ENCODE measurements at regions not wholly inside any gene's neighbourhood (a gene's known extent, or its start where the extent isn't known, plus 50 kb on each side); places are given as distances from the start of the nearest gene placed in this dataset.
"Not testable (repeated sequence)": the region's sequence is repeated elsewhere in the genome, so short reads cannot be mapped to it uniquely, and the experiment has no call there.

DNA sequence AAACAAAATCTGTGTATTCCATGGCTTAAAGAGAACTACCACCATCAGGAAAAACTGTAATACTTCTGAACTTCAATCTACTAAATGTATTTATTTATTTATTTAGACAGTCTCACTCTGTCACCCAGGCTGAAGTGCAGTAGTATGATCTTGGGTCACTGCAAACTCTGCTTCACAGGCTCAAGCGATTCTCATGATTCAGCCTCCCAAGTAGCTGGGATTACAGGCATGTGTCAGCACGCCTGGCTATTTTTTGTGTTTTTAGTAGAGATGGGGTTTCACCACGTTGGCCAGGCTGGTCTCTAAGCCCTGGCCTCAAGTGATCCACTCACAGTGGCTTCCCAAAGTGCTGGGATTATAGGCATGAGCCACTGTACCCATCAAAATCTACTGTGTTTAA, 202.3 kb upstream of the POU1F1 start:
- DNase-seq: no peak

DNA sequence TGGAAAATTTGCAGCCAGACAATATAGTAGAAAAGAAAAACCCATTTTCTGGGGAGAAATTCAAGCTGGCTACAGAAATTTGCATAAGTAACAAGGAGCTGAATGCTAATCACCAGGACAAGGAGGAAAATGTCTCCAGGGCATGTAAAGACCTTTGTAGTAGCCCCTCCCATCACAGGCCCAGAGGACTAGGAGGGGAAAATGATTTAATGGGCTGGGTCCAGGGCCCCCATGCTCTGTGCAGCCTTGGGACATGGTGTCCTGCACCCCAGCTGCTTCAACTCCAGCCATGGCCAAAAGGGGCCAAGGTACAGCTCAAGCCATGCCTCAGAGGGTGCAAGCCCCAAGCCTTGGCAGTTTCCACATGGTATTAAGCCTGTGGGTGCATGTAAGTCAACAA, 197.6 kb upstream of the POU1F1 start:
- no peak for DNase-seq

DNA sequence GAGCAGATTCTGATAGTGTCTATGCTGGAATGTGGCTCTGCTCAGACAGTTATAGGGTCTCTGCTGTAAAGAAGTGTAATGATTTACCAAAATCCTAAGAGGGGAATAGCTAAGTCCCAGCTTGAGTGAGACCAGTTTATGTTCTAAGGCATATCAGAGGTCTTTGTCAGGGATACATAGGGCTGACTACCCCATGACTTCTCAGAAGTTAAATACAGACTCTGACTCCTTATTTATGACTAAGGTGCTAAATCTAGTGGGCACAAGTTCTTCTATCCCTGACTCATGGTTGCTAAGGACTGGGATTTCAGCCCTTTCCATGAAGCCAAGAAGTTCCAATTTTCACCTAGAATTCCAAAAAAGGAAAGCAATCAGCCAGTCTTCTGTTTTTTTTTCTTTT, 192.6 kb upstream of the POU1F1 start:
- no peak for DNase-seq

DNA sequence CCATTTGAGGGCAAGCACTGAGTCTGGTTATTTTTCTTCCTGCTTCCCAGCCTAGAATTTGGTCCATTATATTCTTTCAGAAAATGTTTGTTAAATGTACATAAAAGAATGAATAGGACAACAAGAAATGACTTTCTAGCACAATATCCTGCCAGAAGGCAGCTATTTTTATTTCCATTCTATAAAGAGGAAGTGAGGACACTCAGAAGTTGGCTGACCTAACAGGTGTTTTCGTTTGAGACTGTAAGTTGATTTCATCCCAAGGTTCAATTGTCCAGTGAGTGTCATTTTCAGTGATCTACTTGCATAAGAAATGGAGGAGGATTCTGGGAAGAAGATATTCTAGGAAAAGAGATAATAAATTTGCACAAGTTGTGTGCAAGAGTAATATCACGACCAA, 191.9 kb upstream of the POU1F1 start:
- no peak for DNase-seq

DNA sequence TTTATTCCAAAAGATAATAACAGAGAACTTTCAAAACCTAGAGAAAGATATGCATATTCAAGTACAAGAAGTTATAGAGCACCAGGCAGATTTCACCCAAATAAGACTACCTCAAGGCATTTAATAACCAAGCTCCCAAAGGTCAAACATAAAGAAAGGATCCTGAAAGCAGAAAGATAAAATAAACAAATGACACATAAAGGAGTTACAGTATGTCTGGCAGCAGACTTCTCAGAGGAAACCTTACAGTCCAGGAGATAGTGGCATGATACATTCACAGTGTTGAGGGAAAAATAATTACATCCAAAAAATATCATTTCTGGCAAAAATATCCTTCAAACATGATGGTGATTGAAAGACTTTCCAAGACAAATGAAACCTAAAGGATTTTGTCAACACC, 185.8 kb upstream of the POU1F1 start:
- no peak for DNase-seq

DNA sequence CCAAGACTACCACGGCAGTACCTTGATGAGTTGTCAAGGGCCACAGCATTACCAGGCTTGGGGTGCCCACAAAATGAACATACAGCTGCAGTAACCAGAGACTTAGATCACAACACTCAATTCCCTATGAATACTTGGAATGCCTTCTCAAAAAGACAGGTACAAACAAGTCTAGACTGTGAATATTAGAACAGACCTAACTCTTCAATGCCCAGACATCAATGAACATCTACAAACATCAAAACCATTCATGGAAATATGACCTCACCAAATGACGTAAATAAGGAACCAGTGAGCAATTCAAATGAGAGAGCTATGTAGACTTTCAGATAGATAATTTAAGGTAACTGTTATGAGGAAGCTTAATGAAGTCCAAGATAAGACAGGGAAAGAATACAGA, 185.1 kb upstream of the POU1F1 start:
- DNase-seq: no peak

DNA sequence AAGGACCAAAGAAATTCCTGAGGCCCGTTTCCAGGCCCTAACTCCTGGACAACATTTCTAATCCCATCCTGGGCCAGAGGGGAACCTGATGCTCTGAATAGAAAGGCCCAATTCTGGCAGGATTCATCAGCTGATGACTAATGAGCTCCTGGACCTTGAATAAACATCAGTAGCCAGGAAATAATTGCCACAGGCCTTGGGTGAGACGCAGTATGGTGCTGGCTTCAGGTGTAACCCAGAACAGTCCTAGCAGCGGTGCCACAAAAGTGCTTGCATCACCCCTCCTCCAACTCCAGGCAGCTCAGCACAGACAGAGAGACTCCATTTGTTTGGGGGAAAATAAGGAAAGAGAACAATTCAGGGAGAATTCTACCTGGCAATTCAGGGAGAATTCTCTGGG, 184.7 kb upstream of the POU1F1 start:
- DNase-seq: no peak

DNA sequence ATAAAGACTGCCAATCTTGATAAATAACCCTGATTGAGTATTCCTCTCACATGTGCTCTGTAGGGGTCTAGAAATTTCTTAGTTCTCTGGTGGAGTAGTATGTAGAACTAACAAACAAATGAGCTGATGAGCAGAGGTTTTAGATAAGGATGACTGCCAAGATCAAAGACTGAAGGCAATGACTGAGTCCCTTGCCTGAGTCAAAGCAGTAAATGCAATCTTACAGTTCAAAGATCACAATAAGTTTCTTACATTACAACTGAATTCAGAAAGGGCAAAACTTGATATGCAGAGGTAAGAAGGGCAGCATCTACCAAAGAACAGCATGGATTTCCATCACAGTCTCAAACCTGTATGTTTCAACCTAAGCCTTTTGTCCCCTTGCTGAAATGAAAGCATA, 172.2 kb upstream of the POU1F1 start:
- no peak for DNase-seq

DNA sequence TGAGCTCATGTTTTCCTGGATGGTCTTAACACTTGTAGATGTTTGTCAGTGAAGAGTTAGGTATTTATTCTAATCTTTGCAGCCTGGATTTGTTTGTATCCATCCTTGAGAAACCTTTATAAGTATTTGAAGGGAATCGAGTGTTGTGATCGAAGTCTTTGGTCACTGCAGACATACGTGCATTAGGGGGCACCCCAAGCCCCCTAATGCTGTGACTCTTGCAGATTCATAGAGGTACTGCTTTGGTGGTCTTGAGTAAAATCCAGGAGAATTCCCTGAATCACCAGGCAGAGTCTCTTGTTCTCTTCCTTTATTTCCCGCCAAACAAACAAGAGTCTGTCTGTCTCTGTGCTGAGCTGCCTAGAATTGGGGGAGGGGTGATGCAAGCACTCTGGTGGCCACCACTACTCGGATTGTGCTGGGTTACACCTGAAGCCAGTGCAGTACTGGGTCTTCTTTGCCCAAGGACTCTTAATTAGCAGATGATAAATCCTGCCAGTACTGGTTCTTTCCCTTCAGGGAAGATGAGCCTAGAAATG, 170.5 kb upstream of the POU1F1 start:
- no peak for DNase-seq

DNA sequence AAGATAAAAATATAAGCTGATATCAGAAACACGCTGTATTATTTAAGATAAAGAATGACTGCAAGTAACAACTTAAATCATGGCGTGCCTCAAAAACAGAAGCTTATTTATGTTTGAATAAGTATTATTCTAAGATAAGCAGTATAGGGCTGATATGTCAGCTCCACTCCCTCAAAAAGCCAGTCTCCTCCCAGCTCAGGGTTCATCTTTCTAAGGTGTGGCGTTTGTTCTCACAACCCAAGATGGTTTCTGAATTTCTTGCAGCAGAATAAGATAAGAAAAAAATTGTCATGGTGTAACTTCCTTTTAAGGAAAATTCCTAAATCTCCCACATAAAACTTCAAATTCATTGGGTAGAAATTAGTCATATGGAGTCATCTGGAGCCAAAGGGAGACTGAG, 166.1 kb upstream of the POU1F1 start:
- no peak for DNase-seq

DNA sequence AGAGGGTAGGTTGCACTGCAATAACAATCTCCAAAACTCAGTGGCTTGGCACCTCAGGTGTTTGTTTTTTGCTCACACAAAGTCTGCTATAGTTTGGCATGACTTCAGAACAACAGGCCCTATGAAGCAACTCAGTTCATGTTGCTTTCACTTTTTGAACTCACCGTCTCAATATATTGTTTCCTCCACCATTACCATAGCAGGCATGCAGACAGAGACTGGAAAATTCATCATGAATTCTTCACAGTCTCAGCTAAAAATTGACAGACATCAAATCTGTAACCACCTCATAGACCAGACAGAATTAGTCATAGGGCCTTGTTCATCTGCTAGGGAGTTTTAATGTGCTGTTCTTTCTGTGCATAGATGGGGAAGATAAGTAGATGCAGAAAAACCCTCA, 161.4 kb upstream of the POU1F1 start:
- no peak for DNase-seq

DNA sequence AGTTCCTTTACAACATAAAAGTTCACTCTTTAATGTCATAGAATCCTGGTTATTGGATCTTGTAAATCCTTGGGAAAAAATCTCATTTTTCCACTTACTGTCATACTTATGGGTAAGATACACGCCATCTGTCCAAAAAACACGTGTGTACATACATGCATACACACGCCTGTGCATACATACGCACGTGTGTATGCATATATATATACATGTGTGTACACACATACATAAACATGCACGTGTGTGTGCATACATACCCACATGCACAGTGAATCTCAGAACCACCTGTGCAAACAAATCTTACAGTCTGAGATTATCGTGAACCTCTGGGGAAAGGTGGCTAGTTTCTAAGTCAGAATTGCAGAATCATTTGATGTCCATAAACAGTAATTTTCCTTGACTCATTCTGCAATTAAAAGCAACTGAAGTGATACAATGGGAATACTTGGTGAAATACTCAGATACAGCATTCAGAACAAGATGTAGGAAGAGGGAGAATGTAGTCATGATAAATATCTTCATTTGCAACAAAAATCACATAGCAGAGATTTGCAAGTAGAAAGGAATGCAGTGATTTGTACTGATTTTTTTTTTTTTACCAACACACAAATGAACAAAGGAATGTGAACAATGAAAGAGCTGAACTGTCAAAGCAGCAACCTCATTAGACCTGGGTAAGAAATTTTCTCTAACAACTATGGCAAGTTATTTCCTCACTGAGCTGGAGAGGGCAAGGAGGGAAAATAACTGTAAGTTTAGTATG, 160.6 kb upstream of the POU1F1 start:
- DNase-seq: no peak

DNA sequence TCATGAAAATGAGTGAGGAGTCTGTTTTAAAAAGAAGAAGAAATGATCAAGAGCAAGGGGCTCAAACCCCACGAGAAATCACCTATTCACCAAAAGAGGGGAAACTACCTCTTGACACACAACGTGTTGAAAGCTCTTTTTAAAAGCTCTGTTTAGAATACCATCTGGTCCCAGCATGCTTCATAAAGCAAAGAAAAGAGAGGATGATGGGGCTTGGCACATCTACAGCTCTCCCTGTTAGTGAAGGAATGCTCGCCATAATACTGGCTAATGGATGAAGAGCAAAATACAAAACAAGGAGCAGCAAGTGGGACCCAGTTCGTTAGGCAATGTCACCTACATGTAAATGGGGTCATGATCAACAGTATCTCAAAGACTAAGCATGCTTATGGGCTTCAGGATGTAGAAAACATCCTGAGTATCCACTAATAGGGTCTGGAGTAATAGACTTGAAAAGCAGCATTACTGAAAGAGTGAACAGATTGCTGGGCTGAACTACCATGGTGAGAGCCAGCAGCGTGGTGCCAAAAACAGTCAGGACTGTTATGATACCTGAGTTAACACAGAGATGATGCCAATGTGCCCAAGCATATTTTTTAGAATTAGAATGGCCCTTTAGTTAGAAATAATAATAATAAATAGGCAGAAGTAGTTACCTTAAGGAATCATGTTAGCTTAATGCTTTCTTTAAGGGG, 159.7 kb upstream of the POU1F1 start:
- no peak for DNase-seq

DNA sequence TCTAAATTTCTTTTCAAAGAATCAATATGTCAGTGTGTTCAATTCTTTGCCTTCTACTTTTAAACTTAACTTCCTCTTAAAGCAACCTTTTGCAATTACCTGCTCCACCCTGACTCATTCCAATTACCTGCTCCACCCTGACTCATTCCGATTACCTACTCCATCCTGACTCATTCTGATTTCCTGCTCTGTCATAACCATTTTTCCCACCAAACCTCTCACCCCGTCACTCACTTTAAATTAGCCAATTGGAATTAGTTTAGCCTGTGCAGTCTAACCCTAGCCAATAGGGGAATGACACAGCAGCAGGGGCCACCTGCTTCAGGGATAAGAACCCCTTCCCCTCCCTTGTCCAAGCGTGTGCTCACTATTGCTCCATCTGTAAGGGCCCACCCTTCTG, 157.1 kb upstream of the POU1F1 start:
- not testable (repeated sequence) for DNase-seq

DNA sequence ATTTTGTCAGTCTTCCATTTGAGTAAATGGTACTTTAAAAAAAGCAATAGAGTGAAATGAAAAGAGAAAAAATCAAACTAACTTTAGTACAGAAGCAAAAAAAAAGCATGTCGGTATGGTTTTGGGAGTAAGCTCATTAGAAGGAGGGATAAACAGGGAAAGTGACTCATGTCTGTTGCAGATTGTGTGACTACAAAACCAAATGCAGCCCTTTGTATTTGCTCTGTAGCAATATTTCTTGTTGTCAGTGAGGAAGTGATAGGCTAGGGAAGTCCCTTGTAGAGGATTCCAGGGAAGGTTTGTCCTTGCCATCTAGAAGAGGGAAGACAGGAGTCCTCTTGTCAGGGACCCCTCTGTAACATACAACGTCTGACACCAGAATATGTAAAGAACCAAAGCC, 150.5 kb upstream of the POU1F1 start:
- DNase-seq: no peak

DNA sequence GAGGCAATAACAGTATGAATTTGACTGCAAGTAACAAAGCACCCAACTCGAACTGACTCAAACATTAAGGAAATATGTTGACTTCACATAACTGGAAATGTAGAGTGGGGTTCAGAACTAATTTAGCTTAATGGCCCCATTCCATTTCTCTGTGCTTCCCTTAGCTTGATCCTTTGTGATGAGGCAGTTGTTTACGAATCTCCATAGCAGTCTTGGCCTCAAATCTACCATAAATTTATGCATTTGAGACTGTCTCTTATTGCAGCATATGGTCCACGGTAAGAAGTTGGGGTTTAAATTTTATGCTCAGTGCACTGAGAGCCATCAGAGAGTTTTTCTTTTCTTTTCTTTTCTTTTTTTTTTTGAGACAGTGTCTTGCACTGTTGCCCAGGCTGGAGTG, 148.7 kb upstream of the POU1F1 start:
- no peak for DNase-seq

DNA sequence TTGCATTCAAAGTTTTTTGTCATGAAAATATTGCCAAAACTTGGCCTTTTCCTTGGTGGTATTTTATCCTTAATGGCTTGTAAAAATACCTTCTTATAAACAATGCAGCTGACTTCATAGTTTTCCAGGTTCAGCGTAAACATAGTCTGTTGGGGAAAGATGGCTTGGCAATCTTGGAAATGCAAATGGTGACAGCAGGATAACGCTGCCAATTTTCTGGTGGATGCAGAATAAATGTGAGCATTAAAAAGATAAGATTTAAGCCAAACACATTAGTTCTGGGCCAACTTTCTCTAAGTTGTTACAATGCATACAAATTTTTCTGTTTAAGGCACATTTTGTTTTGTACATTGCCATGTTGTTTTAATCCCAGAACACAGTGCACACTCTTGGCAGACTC, 147.0 kb upstream of the POU1F1 start:
- DNase-seq: no peak

DNA sequence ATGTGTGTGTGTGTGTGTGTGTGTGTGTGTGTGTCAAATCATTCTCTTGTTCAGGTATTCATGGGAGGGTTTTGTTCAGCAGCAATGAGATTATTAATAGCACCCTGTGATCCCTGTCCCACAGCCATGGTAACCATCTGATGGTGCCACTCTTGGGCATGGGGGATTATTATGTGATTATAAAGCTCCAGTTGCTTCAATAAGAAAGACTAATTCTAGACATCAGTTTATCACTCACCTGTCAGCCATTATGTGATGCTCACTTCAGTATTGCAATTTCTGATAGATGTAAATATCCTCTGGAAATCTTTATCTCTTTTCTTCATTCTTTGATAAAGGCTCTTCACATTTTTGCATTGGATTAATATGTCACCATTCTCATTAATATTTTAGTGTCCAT, 145.9 kb upstream of the POU1F1 start:
- no peak for DNase-seq

DNA sequence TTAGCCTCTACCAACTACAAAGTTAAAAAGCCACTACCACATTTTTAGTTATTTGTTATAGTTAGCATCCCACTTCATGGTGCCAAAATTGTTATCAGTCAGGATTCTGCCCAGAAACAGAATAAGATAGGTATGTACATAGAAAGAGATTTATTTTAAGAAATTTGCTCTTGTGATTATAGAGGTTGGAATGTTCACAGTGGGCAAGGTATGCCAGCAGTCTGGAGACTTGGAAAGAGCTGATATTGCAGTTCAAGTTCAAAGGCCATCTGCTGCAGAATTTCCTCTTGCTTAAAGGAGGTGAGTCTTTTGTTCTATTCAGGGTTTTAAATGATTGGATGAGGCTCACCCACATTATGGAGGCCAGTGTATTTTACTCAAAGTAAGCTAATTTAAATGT, 143.8 kb upstream of the POU1F1 start:
- DNase-seq: no peak

DNA sequence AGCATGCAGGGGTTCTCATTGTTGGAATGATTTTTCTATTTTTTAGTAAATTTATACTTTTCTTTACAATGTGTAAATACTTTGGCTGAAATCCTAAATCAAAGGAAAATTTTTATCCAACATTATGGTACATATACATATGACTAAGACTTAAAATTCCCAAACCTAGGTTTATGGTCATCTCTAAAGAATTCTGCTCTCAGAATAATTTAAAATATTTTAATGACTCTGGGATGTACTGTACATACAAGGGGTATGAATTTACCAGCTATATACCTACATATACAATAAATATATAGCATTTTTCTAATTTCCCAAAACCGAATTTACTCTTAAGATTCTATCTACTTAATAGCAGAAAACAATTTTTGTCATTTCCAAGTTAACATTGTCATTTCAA, 137.9 kb upstream of the POU1F1 start:
- no peak for DNase-seq

DNA sequence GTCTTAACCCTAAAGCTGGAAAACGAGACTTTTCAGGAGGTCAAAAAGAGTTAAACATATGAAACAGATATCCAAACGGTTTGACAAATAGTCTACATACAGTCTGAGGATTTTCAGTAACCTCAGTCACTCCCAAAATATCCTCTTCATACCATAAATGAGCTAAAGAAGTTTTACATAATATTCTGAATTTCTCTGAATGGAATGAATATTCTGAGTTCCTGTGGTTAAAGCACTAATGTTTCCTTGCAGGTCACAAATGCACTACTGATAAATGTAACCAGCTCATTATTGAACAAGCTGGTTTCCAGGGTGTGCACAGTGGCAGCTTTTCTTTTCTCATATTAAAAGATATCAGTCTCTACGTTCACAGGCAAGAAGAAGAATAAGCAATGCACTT, 137.4 kb upstream of the POU1F1 start:
- DNase-seq: no peak

DNA sequence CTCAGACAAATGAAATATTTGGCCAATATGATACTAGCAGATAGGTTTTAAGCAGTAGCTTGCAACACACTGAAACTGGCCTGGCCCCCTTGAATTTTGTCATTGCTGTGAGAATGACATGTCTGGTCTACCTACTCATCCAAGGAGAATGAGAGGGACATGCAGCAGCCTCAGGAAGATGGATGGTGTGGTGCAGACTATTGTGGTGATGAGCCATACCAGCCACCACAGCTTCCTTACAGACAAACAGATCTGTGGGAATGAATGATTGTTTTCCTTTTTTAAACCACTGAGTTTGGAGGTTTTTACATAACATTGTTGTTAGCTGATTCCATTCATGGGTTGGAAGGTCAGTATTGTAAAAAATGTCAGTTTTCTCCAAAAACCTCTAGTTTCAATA, 133.7 kb upstream of the POU1F1 start:
- no peak for DNase-seq

DNA sequence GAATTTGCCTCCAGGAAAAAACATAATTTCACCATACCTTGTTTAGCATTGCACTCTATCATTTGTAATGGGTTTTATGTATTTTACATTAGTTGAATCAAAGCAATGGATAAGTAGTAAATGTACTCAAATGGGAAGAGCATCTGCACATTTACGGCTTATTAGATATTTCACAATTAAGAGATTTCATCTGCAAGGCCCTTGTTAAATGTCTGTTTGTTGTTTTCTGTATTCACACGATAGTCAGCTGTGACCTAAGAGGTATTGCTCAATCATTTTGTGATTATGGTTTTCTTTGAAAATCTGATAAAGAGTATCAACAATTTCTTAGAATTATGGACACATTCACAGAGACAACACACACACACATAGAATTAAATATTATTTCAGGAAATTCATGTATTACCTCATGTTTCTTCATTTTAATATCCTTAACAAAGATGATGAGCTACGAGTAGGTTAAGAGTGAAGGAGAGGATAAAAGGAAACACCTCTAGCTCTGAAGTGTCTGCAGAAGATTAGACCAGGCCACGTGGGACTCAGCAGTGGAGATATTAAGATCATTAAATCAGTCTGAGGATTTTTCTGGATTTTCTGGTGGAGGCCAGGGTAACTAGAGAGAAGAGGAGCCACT, 121.9 kb upstream of the POU1F1 start:
- no peak for DNase-seq

DNA sequence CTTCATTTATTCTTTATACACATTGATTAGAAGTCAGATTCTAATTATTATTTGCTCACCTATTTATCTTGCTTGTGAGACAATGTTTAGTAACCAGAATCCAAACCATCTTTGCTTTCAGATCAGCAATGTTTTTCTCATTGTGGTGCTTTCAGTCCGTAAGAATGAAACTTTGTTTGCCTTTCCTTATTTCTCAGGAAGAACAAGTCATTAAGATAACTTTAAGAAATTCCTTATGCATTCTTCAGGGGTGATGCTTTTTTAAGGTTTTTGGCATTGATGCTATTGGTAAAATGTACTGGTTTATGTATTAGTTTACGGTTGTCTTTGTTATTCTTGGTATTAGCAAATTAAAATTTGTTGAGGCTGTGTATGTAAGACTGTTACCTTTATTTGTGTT, 120.8 kb upstream of the POU1F1 start:
- DNase-seq: no peak
